ENCODE measurements at regions not wholly inside any gene's neighbourhood (a gene's known extent, or its start where the extent isn't known, plus 50 kb on each side); places are given as distances from the start of the nearest gene placed in this dataset.

GRCh38 chr14:36048667-36049066 lies 127.9 kb downstream of the PTCSC3 start:
- no peaks in the 10 kb centered on the region for H3K9me3 ChIP-seq (ENCODE audit: control insufficient read depth, insufficient read depth, low read length)
- no peaks in the 10 kb centered on the region for H3K4me1 ChIP-seq (ENCODE audit: control insufficient read depth, insufficient read depth, low read length)
- H3K36me3 ChIP-seq (ENCODE audit: control insufficient read depth, insufficient read depth, low read length): no peaks in the 10 kb centered on the region
- no peaks in the 10 kb centered on the region for H3K27me3 ChIP-seq (ENCODE audit: control insufficient read depth, insufficient read depth, low read length)
- no peak for DNase-seq (ENCODE audit: low read depth in 4 of 6, low spot score in 6 of 6)
- WGBS (ENCODE audit: insufficient coverage): 81% methylated on average over 5 of the region's 5 CpGs
- H3K27ac ChIP-seq (ENCODE audit: low read depth, low read length): no peak overlapping the region
- H3K4me3 ChIP-seq (ENCODE audit: low read depth, low read length): no peak overlapping the region

GRCh38 chr14:36047912-36048311 lies 128.6 kb downstream of the PTCSC3 start:
- DNase-seq (ENCODE audit: low read depth in 4 of 6, low spot score in 6 of 6): no peak
- WGBS (ENCODE audit: insufficient coverage): no CpG with 5 or more reads among the region's 4 CpGs
- Histone ChIP-seq H3K4me1 (ENCODE audit: control insufficient read depth, insufficient read depth, low read length) (no peaks in the 10 kb centered on the region), H3K36me3 (ENCODE audit: control insufficient read depth, insufficient read depth, low read length) (no peaks in the 10 kb centered on the region), H3K27ac (ENCODE audit: low read depth, low read length) (no peak overlapping the region), H3K27me3 (ENCODE audit: control insufficient read depth, insufficient read depth, low read length) (no peaks in the 10 kb centered on the region), H3K9me3 (ENCODE audit: control insufficient read depth, insufficient read depth, low read length) (no peaks in the 10 kb centered on the region), H3K4me3 (ENCODE audit: low read depth, low read length) (no peak overlapping the region)

- Histone ChIP-seq H3K9me3 (ENCODE audit: control insufficient read depth, insufficient read depth, low read length) (peaks cover 5% of the 10 kb centered on the region), H3K27me3 (ENCODE audit: control insufficient read depth, insufficient read depth, low read length) (no peaks in the 10 kb centered on the region), H3K4me1 (ENCODE audit: control insufficient read depth, insufficient read depth, low read length) (no peaks in the 10 kb centered on the region), H3K27ac (ENCODE audit: low read depth, low read length) (no peak overlapping the region), H3K36me3 (ENCODE audit: control insufficient read depth, insufficient read depth, low read length) (no peaks in the 10 kb centered on the region), H3K4me3 (ENCODE audit: low read depth, low read length) (no peak overlapping the region)
- WGBS (ENCODE audit: insufficient coverage): no CpG with 5 or more reads among the region's 2 CpGs
- DNase-seq (ENCODE audit: low read depth in 4 of 6, low spot score in 6 of 6): no peak
These were observed 140.8 kb downstream of the PTCSC3 start for GRCh38 chr14:36035675-36036074.

GRCh38 chr14:36028665-36029064 lies 147.9 kb downstream of the PTCSC3 start:
- Histone ChIP-seq H3K4me3 (ENCODE audit: low read depth, low read length) (no peak overlapping the region), H3K9me3 (ENCODE audit: control insufficient read depth, insufficient read depth, low read length) (no peaks in the 10 kb centered on the region), H3K27me3 (ENCODE audit: control insufficient read depth, insufficient read depth, low read length) (no peaks in the 10 kb centered on the region), H3K4me1 (ENCODE audit: control insufficient read depth, insufficient read depth, low read length) (no peaks in the 10 kb centered on the region), H3K27ac (ENCODE audit: low read depth, low read length) (no peak overlapping the region), H3K36me3 (ENCODE audit: control insufficient read depth, insufficient read depth, low read length) (no peaks in the 10 kb centered on the region)
- no CpG with 5 or more reads among the region's 3 CpGs for WGBS (ENCODE audit: insufficient coverage)
- DNase-seq (ENCODE audit: low read depth in 4 of 6, low spot score in 6 of 6): no peak

DNA sequence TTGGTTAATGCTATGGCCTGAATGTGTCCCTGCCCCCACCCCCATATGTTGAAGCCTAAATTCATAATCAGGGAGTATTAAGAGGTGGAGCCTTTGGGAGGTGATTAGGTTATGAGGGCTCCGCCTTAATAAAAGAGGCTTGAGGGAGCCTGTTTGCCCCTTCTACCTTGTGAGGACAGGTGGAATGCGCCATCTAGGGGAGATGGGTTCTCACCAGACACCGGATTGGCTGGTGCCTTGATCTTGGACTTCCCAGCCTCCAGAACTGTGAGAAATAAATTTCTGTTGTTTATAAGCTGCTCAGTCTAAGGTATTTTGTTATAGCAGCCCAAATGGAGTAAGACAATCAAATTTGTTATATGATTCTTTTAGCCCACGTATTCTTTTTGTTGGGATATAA lies 148.3 kb downstream of the PTCSC3 start:
- WGBS (ENCODE audit: insufficient coverage): 89% methylated on average over 3 of the region's 4 CpGs

DNA sequence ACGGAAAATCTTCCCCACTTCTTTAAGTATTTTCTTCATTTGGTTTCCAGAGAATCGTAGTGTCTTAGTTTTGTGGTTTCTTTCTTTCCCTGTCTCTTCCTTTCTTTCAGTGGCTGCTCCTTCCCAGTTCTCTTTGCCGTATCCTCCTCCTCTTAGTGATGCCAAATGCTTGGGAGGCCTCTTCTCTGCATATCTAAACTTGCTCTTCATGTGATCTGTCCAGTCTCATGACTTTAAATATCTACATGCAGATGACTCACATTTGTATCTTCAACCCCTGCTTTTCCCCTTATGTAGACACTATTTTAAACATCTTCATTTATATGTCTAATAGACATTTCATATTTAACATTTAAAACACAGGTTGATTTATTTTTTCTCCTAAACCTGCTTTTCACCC lies 149.2 kb downstream of the PTCSC3 start:
- no peaks in the 10 kb centered on the region for H3K9me3 ChIP-seq (ENCODE audit: control insufficient read depth, insufficient read depth, low read length)
- WGBS (ENCODE audit: insufficient coverage): 100% methylated on average over 3 of the region's 3 CpGs
- H3K4me3 ChIP-seq (ENCODE audit: low read depth, low read length): no peak overlapping the region
- no peak overlapping the region for H3K27ac ChIP-seq (ENCODE audit: low read depth, low read length)
- no peaks in the 10 kb centered on the region for H3K36me3 ChIP-seq (ENCODE audit: control insufficient read depth, insufficient read depth, low read length)
- H3K4me1 ChIP-seq (ENCODE audit: control insufficient read depth, insufficient read depth, low read length): no peaks in the 10 kb centered on the region
- DNase-seq (ENCODE audit: low read depth in 4 of 6, low spot score in 6 of 6): no peak
- H3K27me3 ChIP-seq (ENCODE audit: control insufficient read depth, insufficient read depth, low read length): no peaks in the 10 kb centered on the region

More for the DNA sequence above, 148.3 kb downstream of the PTCSC3 start:
- no peak for DNase-seq (ENCODE audit: low read depth in 4 of 6, low spot score in 6 of 6)
- Histone ChIP-seq H3K4me3 (ENCODE audit: low read depth, low read length) (no peak overlapping the region), H3K9me3 (ENCODE audit: control insufficient read depth, insufficient read depth, low read length) (no peaks in the 10 kb centered on the region), H3K27me3 (ENCODE audit: control insufficient read depth, insufficient read depth, low read length) (no peaks in the 10 kb centered on the region), H3K4me1 (ENCODE audit: control insufficient read depth, insufficient read depth, low read length) (no peaks in the 10 kb centered on the region), H3K36me3 (ENCODE audit: control insufficient read depth, insufficient read depth, low read length) (no peaks in the 10 kb centered on the region), H3K27ac (ENCODE audit: low read depth, low read length) (no peak overlapping the region)

- 30% methylated on average over 2 of the region's 8 CpGs for WGBS (ENCODE audit: insufficient coverage)
- no peak overlapping the region for H3K4me3 ChIP-seq (ENCODE audit: low read depth, low read length)
- DNase-seq (ENCODE audit: low read depth in 4 of 6, low spot score in 6 of 6): peak in 2 of 6 donors; percentile 22 to 78
These were observed 153.6 kb downstream of the PTCSC3 start for GRCh38 chr14:36022765-36023410.

DNA sequence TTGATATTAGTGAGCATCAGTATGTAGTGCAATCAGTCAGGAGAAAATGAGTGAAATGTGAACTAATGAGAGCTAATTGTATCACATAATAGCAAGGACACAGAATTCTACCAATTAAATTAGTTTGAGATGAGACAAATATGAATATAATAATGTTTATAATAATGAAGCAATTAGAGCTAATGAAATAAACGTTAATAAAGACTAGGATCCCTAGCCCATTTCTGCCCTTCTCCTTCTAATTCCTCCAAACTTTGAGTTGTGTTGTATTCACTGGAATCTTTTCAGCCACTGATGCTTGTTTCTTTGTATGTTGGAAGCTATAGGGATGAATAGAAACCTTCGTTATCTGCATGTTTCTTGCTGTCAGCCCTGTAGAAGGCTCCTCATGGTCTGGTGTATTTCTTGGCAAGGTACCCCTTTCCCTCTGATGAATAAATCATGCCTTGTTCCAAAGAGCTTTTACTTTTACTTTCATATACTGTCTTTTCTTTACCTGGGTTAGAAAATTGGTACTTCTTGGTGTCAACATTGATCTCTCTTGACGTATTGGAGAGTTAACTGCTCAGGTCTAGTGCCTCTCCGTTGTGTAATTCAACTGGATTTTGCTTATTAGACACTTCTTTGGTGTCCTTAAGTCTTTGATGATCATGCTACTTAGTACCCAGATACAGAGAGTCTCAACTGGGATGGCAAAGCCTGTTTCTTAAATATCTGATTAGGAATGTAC lies 154.8 kb downstream of the PTCSC3 start:
- no CpG with 5 or more reads among the region's 4 CpGs for WGBS (ENCODE audit: insufficient coverage)
- Histone ChIP-seq H3K27me3 (ENCODE audit: control insufficient read depth, insufficient read depth, low read length) (no peaks in the 10 kb centered on the region), H3K4me1 (ENCODE audit: control insufficient read depth, insufficient read depth, low read length) (no peaks in the 10 kb centered on the region), H3K4me3 (ENCODE audit: low read depth, low read length) (no peak overlapping the region), H3K9me3 (ENCODE audit: control insufficient read depth, insufficient read depth, low read length) (no peaks in the 10 kb centered on the region), H3K36me3 (ENCODE audit: control insufficient read depth, insufficient read depth, low read length) (no peaks in the 10 kb centered on the region), H3K27ac (ENCODE audit: low read depth, low read length) (no peak overlapping the region)
- DNase-seq (ENCODE audit: low read depth in 4 of 6, low spot score in 6 of 6): peak in 2 of 6 donors; percentile 14 to 38

More at GRCh38 chr14:36022765-36023410, 153.6 kb downstream of the PTCSC3 start:
- H3K4me1 ChIP-seq (ENCODE audit: control insufficient read depth, insufficient read depth, low read length): no peaks in the 10 kb centered on the region
- H3K9me3 ChIP-seq (ENCODE audit: control insufficient read depth, insufficient read depth, low read length): no peaks in the 10 kb centered on the region
- no peaks in the 10 kb centered on the region for H3K36me3 ChIP-seq (ENCODE audit: control insufficient read depth, insufficient read depth, low read length)
- no peaks in the 10 kb centered on the region for H3K27me3 ChIP-seq (ENCODE audit: control insufficient read depth, insufficient read depth, low read length)
- H3K27ac ChIP-seq (ENCODE audit: low read depth, low read length): no peak overlapping the region

DNA sequence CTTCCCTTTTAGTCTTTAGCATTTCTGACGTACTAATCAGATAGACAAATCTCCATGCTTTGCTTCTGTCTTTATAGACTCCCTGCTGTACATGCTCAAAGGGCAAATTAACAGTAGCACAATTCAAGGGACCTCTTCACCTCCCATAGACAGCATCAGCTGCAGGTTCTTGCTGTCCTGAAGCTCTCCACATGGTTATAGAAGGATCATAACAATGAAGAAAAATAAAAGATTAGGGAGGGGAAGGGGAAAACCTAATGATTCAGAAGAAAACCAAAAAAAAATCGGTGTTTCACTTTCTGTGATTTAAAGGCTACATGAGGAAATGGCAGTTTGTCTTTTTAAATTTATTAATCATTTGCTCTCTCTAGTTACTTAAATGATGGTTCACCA lies 155.5 kb downstream of the PTCSC3 start:
- no peaks in the 10 kb centered on the region for H3K4me1 ChIP-seq (ENCODE audit: control insufficient read depth, insufficient read depth, low read length)
- H3K9me3 ChIP-seq (ENCODE audit: control insufficient read depth, insufficient read depth, low read length): no peaks in the 10 kb centered on the region
- H3K27ac ChIP-seq (ENCODE audit: low read depth, low read length): no peak overlapping the region
- H3K4me3 ChIP-seq (ENCODE audit: low read depth, low read length): no peak overlapping the region
- no peaks in the 10 kb centered on the region for H3K27me3 ChIP-seq (ENCODE audit: control insufficient read depth, insufficient read depth, low read length)
- no peaks in the 10 kb centered on the region for H3K36me3 ChIP-seq (ENCODE audit: control insufficient read depth, insufficient read depth, low read length)
- peak in 1 of 6 donors; percentile 25 for DNase-seq (ENCODE audit: low read depth in 4 of 6, low spot score in 6 of 6)
- WGBS (ENCODE audit: insufficient coverage): 50% methylated on average over 1 of the region's 2 CpGs
